ENCODE measurements at regions not wholly inside any gene's neighbourhood (a gene's known extent, or its start where the extent isn't known, plus 50 kb on each side); places are given as distances from the start of the nearest gene placed in this dataset. TPM values are rescaled to one million over a fixed set of nuclear protein-coding genes. Genes with fewer than 3 reads are reported as not detected.
"Not testable (repeated sequence)": the region's sequence is repeated elsewhere in the genome, so short reads cannot be mapped to it uniquely, and the experiment has no call there.

GRCh38 chr9:63704456-63704855 is 1580.6 kb downstream of the FOXD4L5 start:
- H3K9me3 Mint-ChIP-seq (ENCODE audit: low read depth); H3K36me3 Mint-ChIP-seq (ENCODE audit: low read depth); intact Hi-C loops (cut with DNase I, micrococcal nuclease); DNase-seq; H3K4me3 Mint-ChIP-seq; CTCF ChIA-PET; H3K27me3 Mint-ChIP-seq; H3K27ac Mint-ChIP-seq; H3K4me1 Mint-ChIP-seq; POLR2A ChIA-PET; ATAC-seq: not testable (repeated sequence)

GRCh38 chr9:63703670-63704069 is 1581.3 kb downstream of the FOXD4L5 start:
- H3K4me3 Mint-ChIP-seq; intact Hi-C loops (cut with DNase I, micrococcal nuclease); ATAC-seq; H3K9me3 Mint-ChIP-seq (ENCODE audit: low read depth); CTCF ChIA-PET; H3K36me3 Mint-ChIP-seq (ENCODE audit: low read depth); H3K27ac Mint-ChIP-seq; POLR2A ChIA-PET; H3K4me1 Mint-ChIP-seq; H3K27me3 Mint-ChIP-seq: not testable (repeated sequence)
- DNase-seq, result peak; percentile 68

GRCh38 chr9:63703138-63703665 is 1581.8 kb downstream of the FOXD4L5 start:
- H3K4me3 Mint-ChIP-seq; H3K36me3 Mint-ChIP-seq (ENCODE audit: low read depth); CTCF ChIA-PET; H3K27ac Mint-ChIP-seq; H3K9me3 Mint-ChIP-seq (ENCODE audit: low read depth); ATAC-seq; H3K4me1 Mint-ChIP-seq; DNase-seq; H3K27me3 Mint-ChIP-seq; intact Hi-C loops (cut with DNase I, micrococcal nuclease); POLR2A ChIA-PET: not testable (repeated sequence)

Small RNA genes lying in the stretch of these regions (microRNA-seq; reads per million reads assigned to microRNA genes)
- gene MIR4477B (ENCODE audit: borderline replicate concordance), result not detected

Measured in activated CD4-positive, alpha-beta T cell treated with anti-CD3 and anti-CD28 coated beads for 36 hours (primary cell).